CD4-positive, alpha-beta T cell treated with Interferon alpha-2 for 1 hour (primary cell): ENCODE measurements at regions not wholly inside any gene's neighbourhood (a gene's known extent, or its start where the extent isn't known, plus 50 kb on each side); places are given as distances from the start of the nearest gene placed in this dataset.

Experiments used
- DNase-seq, 2 donors: peaks; one replicate each; pipeline ENCODE4 v3.0.0-alpha.2; 2020 to 2022

DNA sequence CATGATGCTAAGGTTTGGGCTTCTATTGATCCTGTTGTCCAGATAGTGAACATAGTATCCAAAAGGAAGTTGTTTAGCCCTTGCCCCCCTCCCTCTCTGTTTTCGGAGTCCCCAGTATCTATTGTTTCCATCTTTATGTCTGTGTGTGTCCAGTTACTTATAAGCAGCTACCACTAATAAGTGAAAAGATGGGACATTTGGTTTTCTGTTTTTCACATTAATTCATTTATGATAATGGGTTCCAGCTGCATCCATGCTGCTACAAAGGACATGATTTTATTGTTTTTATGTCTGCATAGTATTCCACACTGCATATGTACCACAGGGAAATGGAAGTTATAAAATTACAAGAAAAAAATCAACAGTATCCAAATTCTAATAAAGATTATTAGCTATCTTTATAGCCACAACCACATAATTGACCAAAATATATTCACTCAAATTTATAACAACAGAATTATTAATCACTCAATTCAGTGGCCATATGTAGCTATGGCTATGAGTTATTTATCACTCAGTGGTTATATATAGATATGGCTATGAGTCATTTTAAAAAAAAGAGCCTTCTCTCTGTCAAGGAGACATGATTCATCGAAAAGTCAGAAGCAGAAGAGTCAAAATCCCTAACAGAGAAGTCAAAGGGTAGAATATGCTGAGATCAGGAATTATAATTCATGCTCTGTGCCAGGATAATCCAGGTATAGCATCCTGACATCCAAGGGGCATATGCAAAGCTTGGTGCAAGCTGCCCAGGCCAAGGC, 367.5 kb downstream of the DEPDC1B start:
- DNase-seq, result no peak

DNA sequence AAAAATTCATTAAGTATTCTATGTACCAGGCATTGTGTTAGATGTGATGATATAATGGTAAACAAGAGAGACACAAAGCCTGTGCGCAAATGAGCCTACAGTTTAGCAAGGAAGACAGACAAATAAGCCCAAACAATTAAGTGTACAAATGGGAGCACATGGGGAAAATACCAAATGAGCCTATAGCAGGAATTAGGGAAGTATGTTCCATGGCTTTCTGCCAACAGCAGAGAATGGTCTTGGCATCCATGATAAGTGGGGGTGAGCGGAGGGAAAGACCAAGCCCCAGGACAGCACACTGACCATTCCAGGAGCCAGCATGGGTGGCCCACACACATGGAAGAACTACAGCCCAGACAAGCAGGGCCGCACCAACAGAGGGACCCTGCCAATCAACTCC, 369.7 kb downstream of the DEPDC1B start:
- DNase-seq, result no peak

DNA sequence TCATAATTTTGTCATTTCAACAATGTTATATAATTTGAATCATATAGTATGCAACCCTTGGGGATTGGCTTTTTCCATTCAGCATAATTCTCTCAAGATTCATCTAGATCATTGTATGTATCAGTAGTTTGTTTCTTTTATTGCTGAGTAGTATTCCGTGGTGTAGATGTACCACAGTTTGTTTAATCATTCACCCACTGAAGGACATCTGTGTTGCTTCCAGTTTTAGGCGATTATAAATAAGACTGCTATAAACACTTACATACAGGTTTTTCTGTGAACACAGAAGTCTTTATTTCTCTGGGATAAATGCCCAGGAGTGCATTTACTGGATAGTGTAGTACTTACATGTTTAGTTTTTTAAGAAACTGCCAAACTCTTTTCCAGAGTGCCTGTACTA, 374.1 kb downstream of the DEPDC1B start:
- DNase-seq, result no peak

DNA sequence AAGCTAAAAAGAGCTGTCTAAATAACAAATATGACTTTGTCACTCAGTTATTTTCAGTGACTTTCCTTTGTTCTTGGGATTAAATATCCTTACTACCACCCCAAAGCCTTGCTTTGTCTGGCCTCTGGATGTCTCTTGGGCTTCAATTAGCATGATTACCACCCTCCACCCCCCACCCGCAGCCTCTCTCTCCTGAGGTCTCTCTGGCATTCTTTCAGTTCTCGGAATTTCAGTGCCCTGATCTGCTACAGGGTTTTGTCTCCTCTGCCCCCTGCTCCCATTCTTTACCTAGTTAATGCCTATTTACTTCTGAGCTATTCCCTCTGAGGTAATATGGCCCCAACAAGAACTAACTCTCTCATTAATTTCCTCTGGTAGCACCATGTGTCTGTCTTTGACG, 376.4 kb downstream of the DEPDC1B start:
- no peak for DNase-seq

DNA sequence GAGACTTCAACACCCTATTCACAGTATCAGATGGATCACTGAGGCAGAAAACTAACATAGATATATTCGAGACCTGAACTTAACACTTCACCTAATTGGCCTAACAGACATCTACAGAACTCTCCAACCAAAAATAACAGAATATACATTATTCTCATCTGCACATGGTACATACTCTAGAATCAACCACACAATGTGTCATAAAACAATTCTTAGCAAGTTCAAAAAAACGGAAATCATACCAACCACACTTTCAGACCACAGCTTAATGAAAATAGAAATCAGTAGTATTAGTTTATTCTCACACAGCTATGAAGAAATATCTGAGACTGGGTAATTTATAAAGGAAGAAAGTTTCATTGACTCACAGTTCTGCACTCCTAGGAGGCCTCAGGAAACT, 387.9 kb downstream of the DEPDC1B start:
- no peak for DNase-seq

DNA sequence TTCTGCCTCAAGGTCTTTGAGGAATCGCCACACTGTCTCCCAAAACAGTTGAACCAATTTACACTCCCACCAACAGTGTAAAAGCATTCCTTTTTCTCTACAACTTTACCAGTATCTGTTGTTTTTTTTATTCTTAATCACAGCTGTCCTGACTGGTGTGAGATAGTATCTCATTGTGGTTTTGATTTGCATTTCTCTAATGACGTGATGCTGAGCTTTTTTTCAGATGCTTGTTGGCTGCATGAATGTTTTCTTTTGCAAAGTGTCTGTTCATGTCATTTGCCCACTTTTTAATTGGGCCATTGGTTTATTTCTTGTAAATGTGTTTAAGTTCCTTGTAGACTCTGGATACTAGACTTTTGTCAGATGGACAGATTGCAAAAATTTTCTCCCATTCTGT, 400.0 kb downstream of the DEPDC1B start:
- DNase-seq, result no peak

DNA sequence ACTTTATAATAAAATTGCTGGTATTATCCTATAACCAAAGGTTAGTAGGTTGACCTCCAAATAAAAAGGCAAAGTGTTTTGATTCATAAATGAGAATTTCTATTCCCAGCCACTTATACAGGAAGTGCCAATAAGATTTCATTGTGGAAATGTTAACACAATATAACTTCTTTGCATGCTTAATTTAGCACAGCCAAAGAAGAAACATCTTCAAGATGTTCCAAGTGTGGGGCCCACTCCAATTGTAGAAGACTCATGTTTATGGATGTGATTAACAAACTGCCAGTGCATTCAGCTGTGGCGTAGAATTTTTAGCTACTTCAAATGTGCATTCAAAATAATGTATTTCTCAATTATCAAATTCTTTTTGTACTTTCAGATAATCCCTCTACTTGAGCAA, 402.3 kb downstream of the DEPDC1B start:
- no peak for DNase-seq

DNA sequence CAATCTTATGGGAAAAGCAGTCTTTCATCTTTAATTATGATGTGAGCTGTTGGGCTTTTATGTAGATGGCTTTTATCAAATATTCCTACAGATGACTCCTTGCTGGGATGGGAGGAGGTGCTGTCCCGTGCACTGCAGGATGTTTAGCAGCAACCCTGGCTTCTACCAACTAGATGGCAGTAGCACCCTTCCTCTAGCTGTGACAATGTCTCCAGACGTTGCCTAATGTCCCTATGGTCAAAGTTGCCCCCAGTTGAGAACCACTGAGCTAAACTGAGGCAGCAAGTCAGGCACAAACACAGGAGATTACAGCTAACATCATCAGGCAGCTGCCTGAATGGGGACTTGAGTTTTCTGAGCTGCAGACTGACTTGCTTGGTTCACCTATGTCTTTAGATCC, 401.9 kb upstream of the PDE4D start:
- no peak for DNase-seq

DNA sequence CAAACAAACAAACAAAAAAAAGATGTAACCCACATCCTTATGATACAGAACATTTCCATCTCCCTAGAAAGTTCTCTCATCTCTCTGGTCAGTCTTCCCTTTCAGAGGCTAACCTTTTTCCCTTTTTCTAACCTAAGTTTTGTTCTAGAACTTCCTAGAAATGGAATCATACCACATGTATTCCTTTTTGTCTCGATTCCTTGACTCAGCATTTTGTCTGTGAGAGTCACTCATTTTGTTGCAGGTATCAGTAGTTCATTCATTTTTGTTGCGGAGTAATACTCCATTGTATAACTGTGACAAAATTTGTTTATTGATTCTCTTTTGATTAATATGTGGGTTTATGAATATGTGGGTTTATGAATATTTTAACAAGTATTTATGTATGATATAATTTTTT, 400.0 kb upstream of the PDE4D start:
- DNase-seq, result no peak

DNA sequence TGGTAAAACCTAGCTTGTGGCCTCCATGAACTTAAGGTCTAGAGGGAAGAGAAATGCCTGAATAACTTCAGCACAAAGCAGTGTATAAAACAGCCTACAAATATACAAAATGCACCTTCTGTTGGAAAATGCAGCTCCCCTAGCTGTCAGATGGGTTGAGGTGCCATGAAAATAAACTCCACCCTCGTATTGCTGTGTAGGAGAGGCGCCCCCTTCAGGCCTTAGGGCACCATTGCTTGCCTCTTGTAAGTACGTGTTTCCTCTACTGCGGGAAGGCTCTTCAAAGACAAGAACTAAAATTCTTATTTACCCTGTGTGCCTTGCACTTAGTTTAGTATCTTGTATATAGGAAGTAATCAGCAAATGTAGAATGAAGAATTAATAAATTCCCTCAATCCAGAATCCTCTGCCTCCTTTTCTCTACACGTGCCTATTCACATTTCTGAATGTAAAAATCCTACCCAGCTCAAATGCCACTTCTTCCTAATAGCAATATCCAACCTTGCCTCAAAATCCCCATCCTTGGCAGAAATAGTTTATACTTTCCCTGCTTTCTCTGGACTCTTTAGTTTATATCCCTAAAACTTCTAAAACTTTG, 393.7 kb upstream of the PDE4D start:
- peak in 1 of 2 donors; percentile 54 for DNase-seq

DNA sequence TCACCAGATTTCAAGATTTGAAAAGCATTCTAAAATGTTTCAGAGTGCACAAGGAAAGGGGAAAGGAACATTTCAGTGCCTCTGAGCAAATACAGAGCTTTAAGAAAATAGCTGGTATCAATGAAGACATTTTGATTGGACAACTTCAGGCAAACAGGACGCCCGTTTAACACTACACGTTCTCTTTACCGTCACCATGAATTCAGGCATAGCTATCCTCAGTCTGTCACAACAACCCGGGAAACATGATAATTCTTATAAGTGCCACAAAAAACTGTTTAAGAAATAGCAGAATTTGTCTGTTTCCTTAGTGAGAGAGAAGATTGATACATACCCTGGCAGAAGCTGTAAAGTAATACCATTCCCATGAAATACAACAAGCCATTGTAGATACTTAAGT, 392.4 kb upstream of the PDE4D start:
- no peak for DNase-seq

DNA sequence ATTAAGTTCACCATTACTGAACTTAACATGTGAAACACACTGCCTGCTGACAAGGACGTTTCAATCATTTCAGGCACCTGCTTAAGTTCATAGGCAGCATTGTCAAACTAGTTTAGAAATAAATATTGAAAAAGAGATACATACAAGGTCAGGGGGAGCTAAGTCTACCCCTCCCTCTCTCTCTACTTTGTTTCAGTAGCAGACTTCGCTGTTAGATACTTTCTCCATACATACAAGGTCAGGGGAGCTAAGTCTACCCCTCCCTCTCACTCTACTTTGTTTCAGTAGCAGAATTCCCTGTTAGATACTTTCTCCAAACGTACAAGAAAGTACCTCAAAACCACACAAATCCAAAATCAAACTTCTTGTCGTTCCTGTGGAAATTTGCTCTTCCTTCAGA, 387.4 kb upstream of the PDE4D start:
- no peak for DNase-seq

DNA sequence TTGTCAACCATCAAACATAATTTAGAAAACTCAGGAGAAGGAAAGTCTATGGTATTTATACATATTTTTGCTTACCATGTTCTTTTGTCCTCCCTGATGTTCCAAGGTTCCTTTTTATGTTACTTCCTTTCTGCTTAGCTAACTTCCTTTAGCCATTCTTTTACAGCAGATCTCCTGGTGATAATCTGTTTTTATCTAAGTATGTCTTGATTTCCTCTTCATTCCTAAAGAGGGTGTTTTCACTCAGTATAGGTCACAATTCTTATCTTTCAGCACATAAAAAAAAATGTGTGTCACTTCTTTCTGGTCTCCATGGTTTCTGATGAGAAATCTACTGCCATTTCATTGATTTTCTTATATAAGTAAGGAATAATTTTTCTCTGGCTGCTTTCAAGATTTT, 384.4 kb upstream of the PDE4D start:
- no peak for DNase-seq

DNA sequence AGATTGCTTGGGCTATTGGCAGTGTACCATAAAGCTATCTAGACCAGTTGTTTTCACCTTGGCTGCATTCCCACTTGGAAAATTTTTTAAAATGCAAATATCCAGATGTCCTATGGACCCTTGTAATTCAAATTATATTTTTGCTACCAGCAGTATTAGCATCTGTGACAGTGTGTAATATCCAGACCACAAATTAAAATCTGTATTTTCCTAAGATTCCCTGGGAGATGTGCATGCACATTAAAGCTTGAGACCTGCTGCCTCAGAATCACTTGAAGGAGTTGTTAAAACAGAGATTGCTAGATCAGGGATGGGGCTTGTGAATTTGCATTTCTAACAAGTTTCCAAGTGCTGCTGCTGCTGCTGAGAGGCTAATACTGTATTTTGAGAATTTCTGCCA, 381.2 kb upstream of the PDE4D start:
- no peak for DNase-seq

DNA sequence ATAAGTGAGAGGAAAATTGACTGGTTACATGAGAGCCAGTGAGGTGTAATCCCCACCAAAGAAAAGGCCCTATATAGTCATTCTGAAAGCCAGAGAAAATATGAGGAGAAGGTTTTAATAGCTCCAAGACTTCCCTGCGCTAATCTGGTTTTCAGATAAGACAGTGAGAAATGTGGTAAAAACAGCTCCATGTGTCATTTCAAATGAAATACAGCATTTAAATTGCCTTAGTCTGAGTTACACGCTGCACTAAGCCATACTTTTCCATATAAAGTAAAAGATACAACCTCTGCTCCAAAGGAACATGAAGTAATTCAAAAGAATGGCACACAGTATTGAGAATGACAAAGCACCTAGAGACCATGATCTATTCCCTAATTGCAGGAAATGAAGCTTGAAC, 378.0 kb upstream of the PDE4D start:
- DNase-seq, result no peak

DNA sequence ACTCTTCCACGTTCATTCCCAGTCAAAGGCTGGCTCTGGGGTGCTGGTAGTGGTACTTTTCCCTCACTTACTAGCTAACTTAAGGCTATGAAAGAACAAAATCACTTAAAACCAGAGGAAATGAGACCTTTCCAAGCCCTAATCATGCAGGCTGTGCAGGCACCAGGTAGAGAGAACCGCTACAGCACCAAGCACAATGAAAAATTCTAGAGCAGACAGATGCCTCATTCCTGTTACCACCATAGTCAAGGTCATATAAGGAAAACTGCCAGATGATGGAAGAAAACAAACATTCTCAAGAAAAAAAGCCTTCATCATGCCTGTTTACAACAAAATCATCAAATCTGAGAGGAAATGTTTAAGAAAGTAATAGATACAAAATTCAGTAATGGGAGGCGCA, 374.4 kb upstream of the PDE4D start:
- DNase-seq, result no peak

DNA sequence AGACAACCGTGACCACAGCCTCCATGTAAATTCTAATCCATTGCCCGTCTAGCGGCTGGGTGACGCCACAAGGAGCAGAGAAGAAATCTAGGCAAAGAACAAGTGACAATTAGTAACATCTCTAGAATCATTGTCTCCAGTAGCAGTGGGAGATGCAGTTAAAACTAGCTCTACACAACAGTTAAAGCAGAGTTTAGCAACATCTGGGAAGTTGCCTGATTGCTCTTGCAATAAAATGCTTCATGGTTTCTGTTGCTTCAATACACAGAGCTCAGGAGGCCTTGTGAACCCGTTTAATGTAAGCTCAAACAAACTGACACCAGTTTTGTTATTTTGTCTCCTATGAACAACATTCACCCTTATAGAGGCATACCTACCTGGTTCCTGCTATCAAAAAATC, 369.8 kb upstream of the PDE4D start:
- no peak for DNase-seq

DNA sequence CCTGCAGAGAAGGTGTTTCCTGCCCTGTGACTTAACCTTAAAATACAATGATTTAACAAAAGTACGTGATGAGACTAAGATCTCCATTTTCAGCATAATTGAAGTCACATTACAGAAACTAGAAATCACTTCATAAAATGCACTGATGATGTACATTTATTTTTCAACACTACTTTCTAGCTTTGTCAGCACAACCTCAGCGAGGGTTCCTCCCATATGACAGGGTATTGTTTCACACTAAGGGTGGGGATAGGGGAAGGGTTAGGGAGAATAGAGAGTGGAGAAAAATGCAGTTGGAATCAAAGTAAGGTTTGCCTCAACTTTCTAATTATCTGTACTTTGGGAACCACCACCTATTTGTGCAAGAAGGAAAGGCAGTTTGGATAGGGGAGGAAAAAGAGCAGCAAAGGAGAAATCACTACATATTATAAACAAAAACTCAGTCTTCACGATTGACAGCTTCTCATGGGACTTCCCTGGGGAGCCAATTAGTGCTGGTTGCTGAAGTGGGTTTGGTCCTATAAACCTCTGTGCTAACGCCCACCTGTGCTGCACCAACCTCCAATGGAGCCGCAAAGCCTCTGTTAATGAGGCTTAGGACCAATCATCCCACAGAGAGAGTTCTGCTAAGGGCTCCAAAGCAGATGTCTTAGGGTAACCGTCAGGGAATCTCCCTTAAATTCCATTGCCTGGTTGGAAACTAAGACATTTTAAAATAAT, 369.2 kb upstream of the PDE4D start:
- no peak for DNase-seq

DNA sequence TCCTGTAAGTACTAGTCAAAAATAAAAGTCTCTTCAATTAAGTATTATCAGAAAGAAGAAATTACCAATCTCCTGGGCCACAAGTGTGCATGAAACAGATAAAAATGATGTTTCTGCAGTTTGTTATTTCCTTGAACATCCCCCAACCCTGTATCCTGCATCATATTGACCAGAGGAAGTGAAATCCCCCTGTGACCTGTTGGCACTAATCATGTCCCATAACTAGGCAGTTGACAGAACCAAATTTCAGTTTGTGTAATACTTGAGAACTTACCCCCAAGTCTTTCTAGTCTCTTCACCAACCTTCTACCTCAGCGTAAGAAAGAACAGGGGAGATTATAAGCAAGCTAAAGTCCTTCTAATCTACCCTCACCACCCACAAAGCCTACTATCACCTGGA, 368.2 kb upstream of the PDE4D start:
- no peak for DNase-seq

DNA sequence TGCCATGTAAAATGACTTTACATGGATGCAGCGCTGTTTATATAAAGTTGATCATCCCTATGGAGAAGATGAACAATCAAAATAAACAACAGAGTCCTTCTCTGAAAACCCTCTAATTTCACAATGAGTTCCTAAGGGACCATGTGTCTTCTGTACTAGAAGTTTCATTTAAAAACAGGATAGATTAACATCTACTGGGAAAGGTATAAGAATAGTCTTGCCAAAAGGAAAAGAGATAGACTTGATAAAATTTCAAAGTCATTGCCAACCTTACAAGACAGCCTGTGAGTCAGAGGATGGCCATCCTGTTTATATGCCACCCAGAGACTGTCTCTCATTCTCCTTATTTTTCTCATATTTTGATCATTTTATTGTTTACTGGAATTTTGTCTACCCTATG, 367.1 kb upstream of the PDE4D start:
- DNase-seq, result no peak

DNA sequence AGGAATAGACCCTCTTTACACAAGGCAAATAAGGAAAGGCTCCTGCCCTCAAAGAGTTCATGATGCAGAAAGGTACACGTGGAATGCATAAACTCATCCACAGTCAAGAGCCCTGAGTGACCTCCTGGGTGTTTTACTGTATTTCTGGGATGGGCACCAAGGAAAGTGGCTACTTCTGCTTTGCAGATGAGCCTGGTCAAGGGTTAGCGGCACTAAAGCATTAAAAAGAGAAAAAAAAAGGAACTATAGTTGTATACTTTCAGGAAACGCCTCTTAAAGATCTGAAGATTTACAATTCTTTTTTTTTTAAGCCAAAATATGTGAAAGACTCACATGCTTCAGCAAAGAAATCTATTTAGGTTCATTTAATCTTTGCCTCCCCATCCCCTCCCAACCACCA, 366.2 kb upstream of the PDE4D start:
- DNase-seq, result no peak

DNA sequence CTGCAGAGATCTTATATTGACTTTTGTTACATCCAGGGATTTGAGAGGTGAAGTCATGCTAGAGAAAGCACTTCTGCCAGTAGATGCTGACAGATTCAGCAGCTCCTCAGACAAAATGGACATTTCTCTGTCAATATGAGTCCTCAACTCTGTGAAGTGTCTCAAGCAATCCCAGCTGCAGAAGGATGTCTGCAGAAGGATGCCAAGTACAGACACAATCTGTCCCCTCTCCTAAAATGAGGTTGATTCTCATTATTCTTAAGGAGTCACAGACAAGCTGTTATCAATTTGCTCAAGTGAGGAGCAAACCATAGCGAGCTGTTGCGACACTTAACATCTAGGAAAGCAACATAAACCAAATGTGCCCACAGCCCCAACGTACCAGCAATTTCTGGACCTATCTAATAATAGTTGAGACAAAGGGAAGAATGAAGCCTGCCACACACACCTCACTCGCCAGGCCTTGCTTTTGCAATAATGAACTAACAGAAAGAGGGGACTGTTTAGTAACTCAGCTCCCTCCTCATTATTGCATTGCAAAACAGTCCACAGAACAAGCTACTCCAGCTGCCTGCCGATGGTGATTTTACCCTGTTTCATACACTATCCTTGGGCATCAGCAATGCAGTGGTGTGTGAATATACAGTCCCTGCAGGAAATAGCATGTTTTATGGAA, 364.2 kb upstream of the PDE4D start:
- no peak for DNase-seq

DNA sequence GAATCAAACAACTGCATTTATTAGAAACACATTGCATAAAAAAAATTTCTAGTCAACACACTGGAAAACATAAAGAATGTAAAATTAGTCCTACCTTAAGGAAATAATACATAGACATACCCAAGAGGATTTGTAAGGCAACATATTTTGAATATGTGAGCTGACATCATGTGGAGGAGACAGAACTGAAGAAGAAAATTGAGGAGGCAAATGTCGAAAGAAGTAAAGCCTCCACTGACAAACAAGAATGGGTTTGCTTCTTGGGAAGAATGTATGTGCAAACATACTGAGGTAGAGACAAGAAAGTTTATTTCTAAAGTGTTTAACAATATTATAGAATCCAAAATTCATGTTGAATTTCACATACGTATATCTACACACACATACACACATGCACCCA, 363.0 kb upstream of the PDE4D start:
- DNase-seq, result no peak

DNA sequence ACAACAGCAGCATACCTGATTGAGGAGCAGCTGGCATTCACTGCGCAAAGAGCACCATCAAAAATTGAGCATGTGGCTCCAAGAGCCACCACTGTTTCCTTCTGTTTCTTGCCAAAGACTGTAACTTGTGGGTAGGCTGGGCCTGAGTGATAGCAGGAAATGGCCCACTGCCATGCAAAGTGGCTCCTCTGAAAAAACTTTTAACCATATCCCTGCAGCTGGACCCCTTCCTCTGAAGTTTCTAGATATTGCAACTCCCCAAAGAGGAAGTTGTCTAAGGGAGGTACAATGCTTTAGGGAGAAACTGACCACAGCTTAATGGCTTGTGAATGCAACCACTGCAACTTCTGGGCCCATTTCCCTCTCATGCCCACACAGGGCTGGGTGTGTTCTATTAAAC, 355.4 kb upstream of the PDE4D start:
- peak in 1 of 2 donors; percentile 2 for DNase-seq
